ENCODE measurements at regions not wholly inside any gene's neighbourhood (a gene's known extent, or its start where the extent isn't known, plus 50 kb on each side); places are given as distances from the start of the nearest gene placed in this dataset.
A peak's percentile ranks its signal among the peaks of the same experiment; 100 is the strongest.

GRCh38 chr5:158468444-158468843, 609.5 kb upstream of the CLINT1 start:
- no peaks in the 10 kb centered on the region for H3K4me1 ChIP-seq (ENCODE audit: control insufficient read depth, extremely low read depth, insufficient read depth, low read length)
- TF ChIP-seq CTCF (optimal IDR thresholded peaks at IDR 0.05 in 1 of 3, IDR thresholded peaks at IDR 0.05 in 1 of 3, conservative IDR thresholded peaks at IDR 0.05 in 1 of 3; ENCODE audit: extremely low read depth in 1 of 3, insufficient read depth in 2 of 3, low read length in 3 of 3) = no peak
- no peak for TF ChIP-seq EZH2 (IDR thresholded peaks at IDR 0.05; ENCODE audit: low read length)
- peak; percentile 1 for DNase-seq (ENCODE audit: low read depth, low spot score)
- no peaks in the 10 kb centered on the region for H4K20me1 ChIP-seq (ENCODE audit: control insufficient read depth, extremely low read depth, insufficient read depth, low read length)
- FAIRE-seq = no peak
- no peak overlapping the region for H3K4me2 ChIP-seq (ENCODE audit: control insufficient read depth, extremely low read depth, insufficient read depth, low read depth, low read length)
- H3K9ac ChIP-seq (ENCODE audit: control insufficient read depth, extremely low read depth, insufficient read depth, low read length) = no peak overlapping the region
- H3K4me3 ChIP-seq (ENCODE audit: control insufficient read depth in 2 of 3, extremely low read depth in 1 of 3, insufficient read depth in 2 of 3, low read depth in 1 of 3, low read length in 3 of 3) = no peak overlapping the region
- no peaks in the 10 kb centered on the region for H3K27me3 ChIP-seq (ENCODE audit: control insufficient read depth, extremely low read depth, insufficient read depth, low read length)
- H3K36me3 ChIP-seq (ENCODE audit: control insufficient read depth in 2 of 2, extremely low read depth in 1 of 2, insufficient read depth in 2 of 2, low read length in 2 of 2) = no peaks in the 10 kb centered on the region
- no peaks in the 10 kb centered on the region for H3K9me3 ChIP-seq (ENCODE audit: control insufficient read depth, low read depth, low read length)
- H3K9me1 ChIP-seq (ENCODE audit: control insufficient read depth, extremely low read depth, insufficient read depth, low read length) = no peaks in the 10 kb centered on the region
- no peak overlapping the region for H2AFZ ChIP-seq (ENCODE audit: control insufficient read depth, low read length)
- no peak overlapping the region for H3K27ac ChIP-seq (ENCODE audit: control insufficient read depth, insufficient read depth, low read length)
- dilution Hi-C loops (cut with MboI; ENCODE audit: extremely low pct_ligation_motif_present, low sequenced_read_pairs) = no loop called here
- H3K79me2 ChIP-seq (ENCODE audit: control insufficient read depth, insufficient read depth, low read length) = no peaks in the 10 kb centered on the region

- Histone ChIP-seq H2AFZ (ENCODE audit: control insufficient read depth, low read length) (no peak overlapping the region), H3K4me2 (ENCODE audit: control insufficient read depth, extremely low read depth, insufficient read depth, low read depth, low read length) (no peak overlapping the region), H3K9ac (ENCODE audit: control insufficient read depth, extremely low read depth, insufficient read depth, low read length) (no peak overlapping the region), H3K79me2 (ENCODE audit: control insufficient read depth, insufficient read depth, low read length) (no peaks in the 10 kb centered on the region), H3K36me3 (ENCODE audit: control insufficient read depth in 2 of 2, extremely low read depth in 1 of 2, insufficient read depth in 2 of 2, low read length in 2 of 2) (no peaks in the 10 kb centered on the region), H3K4me1 (ENCODE audit: control insufficient read depth, extremely low read depth, insufficient read depth, low read length) (no peaks in the 10 kb centered on the region), H3K9me1 (ENCODE audit: control insufficient read depth, extremely low read depth, insufficient read depth, low read length) (no peaks in the 10 kb centered on the region), H3K27me3 (ENCODE audit: control insufficient read depth, extremely low read depth, insufficient read depth, low read length) (no peaks in the 10 kb centered on the region), H3K4me3 (ENCODE audit: control insufficient read depth in 2 of 3, extremely low read depth in 1 of 3, insufficient read depth in 2 of 3, low read depth in 1 of 3, low read length in 3 of 3) (no peak overlapping the region), H4K20me1 (ENCODE audit: control insufficient read depth, extremely low read depth, insufficient read depth, low read length) (no peaks in the 10 kb centered on the region), H3K27ac (ENCODE audit: control insufficient read depth, insufficient read depth, low read length) (no peak overlapping the region), H3K9me3 (ENCODE audit: control insufficient read depth, low read depth, low read length) (no peaks in the 10 kb centered on the region)
- no peak for FAIRE-seq
- DNase-seq (ENCODE audit: low read depth, low spot score) = no peak
- dilution Hi-C loops (cut with MboI; ENCODE audit: extremely low pct_ligation_motif_present, low sequenced_read_pairs) = no loop called here
- TF ChIP-seq EZH2 (IDR thresholded peaks at IDR 0.05; ENCODE audit: low read length) = no peak
Observed at GRCh38 chr5:158466191-158466590, 607.2 kb upstream of the CLINT1 start.

All from keratinocyte (primary cell).